HepG2 (cell line): ENCODE measurements at regions not wholly inside any gene's neighbourhood (a gene's known extent, or its start where the extent isn't known, plus 50 kb on each side); places are given as distances from the start of the nearest gene placed in this dataset.

ENCODE experiments used
- ATAC-seq: fragments of 200-7000 bp; cut with Tn5 transposase; 3 replicates; pipeline ENCODE4 v1.9.1; 2020; ENCODE audit warnings: mild to moderate bottlenecking, moderate library complexity
- BruUV-seq: library from RNA; stranded (reverse); fragments of 400-500 nt; replicated peaks from 2 replicates; lab custom pipeline; 2021; lab: Mats Ljungman, UMichigan
- CTCF ChIA-PET: fragments of 300-600 bp; formaldehyde crosslinking; extraction: SDS; loops from one replicate; lab custom pipeline; 2021; ENCODE audit warnings: low total read pairs, inconsistent platforms, low intra/inter-chr PET ratio; lab: Yijun Ruan, JAX
- POLR2A ChIA-PET: fragments of 350-600 bp; sonication (Branson Sonifier 250); formaldehyde crosslinking; loops from one replicate; lab custom pipeline; 2020; ENCODE audit warnings: antibody characterized with exemption, inconsistent platforms; lab: Yijun Ruan, JAX
- DNase-seq: peaks from one replicate; pipeline ENCODE4 v3.0.0-alpha.2; 2015; ENCODE audit warnings: low spot score
- FAIRE-seq: peaks from 3 replicates; lab custom pipeline; 2011; peaks lifted over from hg19 to GRCh38; lab: Jason Lieb, UNC
- H2AFZ ChIP-seq: one replicate; pipeline ENCODE4 v1.6.1; 2011; ENCODE audit warnings: low read length, inconsistent platforms
- H3K27ac ChIP-seq: fragments of 300-600 bp; 3 replicates; pipeline ENCODE4 v1.8.0; 2011; ENCODE audit warnings: mixed run types, mild to moderate bottlenecking, mixed read lengths, low read length, inconsistent platforms; ENCODE audit not compliant: insufficient read depth; ENCODE audit errors: extremely low read length
- H3K27me3 ChIP-seq, 2 experiments: fragments of 200-600 bp in 1 of 2; 2 replicates in 1 of 2; 3 replicates in 1 of 2; pipeline versions ENCODE4 v1.6.0 to v1.8.0; 2011; ENCODE audit warnings: low read length in 2 of 2, mild to moderate bottlenecking in 2 of 2, moderate library complexity in 2 of 2, inconsistent platforms in 1 of 2; ENCODE audit not compliant: insufficient read depth in 2 of 2, control insufficient read depth in 1 of 2
- H3K36me3 ChIP-seq, 2 experiments: fragments of 200-600 bp in 1 of 2; replicated peaks in 1 of 2; 2 replicates in 1 of 2; 3 replicates in 1 of 2; pipeline versions ENCODE4 v1.5.1 to v1.8.0; 2011; ENCODE audit warnings: low read length in 2 of 2, inconsistent platforms in 1 of 2; ENCODE audit not compliant: insufficient read depth in 2 of 2, control insufficient read depth in 1 of 2
- H3K4me1 ChIP-seq: 2 replicates; pipeline ENCODE4 v1.5.1; 2012; ENCODE audit warnings: low read length, inconsistent platforms; ENCODE audit not compliant: insufficient read depth
- H3K4me2 ChIP-seq: 2 replicates; pipeline ENCODE4 v1.6.0; 2011; ENCODE audit warnings: low read depth, low read length, inconsistent platforms
- H3K4me3 ChIP-seq, 3 experiments: fragments of 200-600 bp in 1 of 3; sonication (generic), shearing (Covaris generic) in 1 of 3; replicated peaks in 1 of 3; 2 replicates each; pipeline ENCODE4 v1.5.1; 2011 to 2016; ENCODE audit warnings: low read length in 3 of 3, inconsistent platforms in 2 of 3, low read depth in 2 of 3, mild to moderate bottlenecking in 2 of 3, control low read depth in 1 of 3, mixed read lengths in 1 of 3; ENCODE audit not compliant: insufficient read depth in 1 of 3
- H3K79me2 ChIP-seq: one replicate; pipeline ENCODE4 v1.6.1; 2011; ENCODE audit warnings: low read length, inconsistent platforms; ENCODE audit not compliant: insufficient read depth
- H3K9ac ChIP-seq: 2 replicates; pipeline ENCODE4 v1.6.0; 2011; ENCODE audit warnings: mild to moderate bottlenecking, low read depth, low read length, inconsistent platforms; ENCODE audit not compliant: insufficient read depth
- H3K9me3 ChIP-seq: 2 replicates; pipeline ENCODE4 v1.5.1; 2012; ENCODE audit warnings: mild to moderate bottlenecking, low read length
- H4K20me1 ChIP-seq: 2 replicates; pipeline ENCODE4 v1.6.0; 2011; ENCODE audit warnings: inconsistent platforms, mild to moderate bottlenecking, low read length, moderate library complexity; ENCODE audit not compliant: insufficient read depth
- BRCA1 ChIP-seq: sonication (generic); formaldehyde crosslinking; IDR thresholded peaks from 2 replicates; pipeline ENCODE4 v1.4.0; 2020; ENCODE audit warnings: missing genetic modification reagents
- DMTF1 ChIP-seq: sonication (generic); formaldehyde crosslinking; IDR thresholded peaks from 2 replicates; pipeline ENCODE4 v1.4.0; 2020; ENCODE audit warnings: mild to moderate bottlenecking, missing genetic modification reagents
- DZIP1 ChIP-seq: sonication (generic); formaldehyde crosslinking; IDR thresholded peaks from 2 replicates; pipeline ENCODE4 v1.5.0; 2020; ENCODE audit warnings: mild to moderate bottlenecking, missing genetic modification reagents
- EHMT2 ChIP-seq: fragments of 200-600 bp; sonication (generic); IDR thresholded peaks from 2 replicates; pipeline ENCODE4 v1.7.0; 2017; ENCODE audit warnings: antibody characterized with exemption, low read depth, low read length, borderline replicate concordance
- ELF3 ChIP-seq: IDR thresholded peaks from 2 replicates; pipeline ENCODE4 v1.6.1; 2016; ENCODE audit warnings: missing genetic modification reagents, missing compliant biosample characterization
- GTF3A ChIP-seq: sonication (generic); formaldehyde crosslinking; conservative IDR thresholded peaks from 2 replicates; pipeline ENCODE4 v1.4.0; 2020; ENCODE audit warnings: mild to moderate bottlenecking, missing genetic modification reagents
- GZF1 ChIP-seq: sonication (generic); formaldehyde crosslinking; IDR thresholded peaks from 2 replicates; pipeline ENCODE4 v1.5.1; 2020; ENCODE audit warnings: mild to moderate bottlenecking, missing genetic modification reagents
- POLR2AphosphoS2 ChIP-seq: IDR thresholded peaks from 2 replicates; pipeline ENCODE4 v1.6.1; 2011; ENCODE audit warnings: low read depth, low read length, improper control_type of control experiment
- SIN3A ChIP-seq: IDR thresholded peaks from 2 replicates; pipeline ENCODE4 v1.6.1; 2011; ENCODE audit warnings: low read depth, mild to moderate bottlenecking, control low read depth, low read length, borderline replicate concordance
- ZBTB25 ChIP-seq: IDR thresholded peaks from 2 replicates; pipeline ENCODE4 v1.6.1; 2018; ENCODE audit warnings: missing genetic modification reagents
- ZNF180 ChIP-seq: sonication (generic); formaldehyde crosslinking; IDR thresholded peaks from 2 replicates; pipeline ENCODE4 v1.4.0; 2020; ENCODE audit warnings: low read depth, missing genetic modification reagents, borderline replicate concordance
- WGBS: methylation state at CpG from one replicate; pipeline ENCODE4 v1.1.6; 2017; ENCODE audit warnings: low lambda C conversion rate; 5-methylcytosine and 5-hydroxymethylcytosine counted together
- in situ Hi-C: cut with HindIII; loops from 2 replicates; pipeline ENCODE4 v1.10.0; 2017; ENCODE audit warnings: low pct_unique_long_range_greater_than_20kb; ENCODE audit not compliant: extremely low pct_ligation_motif_present
- intact Hi-C: fragments of 100-400 bp; cut with micrococcal nuclease; formaldehyde crosslinking; loops from one replicate; pipeline ENCODE4 v1.10.0; 2022; ENCODE audit not compliant: unreplicated experiment
- TF ChIP-seq, protein P1 (sequence below): sonication (generic); formaldehyde crosslinking; IDR thresholded peaks from 2 replicates; pipeline ENCODE4 v1.4.0; 2020; ENCODE audit warnings: mild to moderate bottlenecking, missing genetic modification reagents, borderline replicate concordance

- TF ChIP-seq DMTF1 (no peak), GZF1 (CRISPR knock-in tag) (no peak), POLR2AphosphoS2 (no peak), ZBTB25 (no peak), DZIP1 (CRISPR knock-in tag) (no peak)
These were observed 237.4 kb upstream of the PIK3R1 start (continued) for GRCh38 chr5:67978171-67978570.

- H3K27ac ChIP-seq, result no peak overlapping the region
- no peak overlapping the region for H2AFZ ChIP-seq
- in situ Hi-C loops, result no loop called here
- H3K4me3 ChIP-seq, result no peak overlapping the region
- no peaks in the 10 kb centered on the region for H3K27me3 ChIP-seq
- CTCF ChIA-PET, result no interaction called here
- ATAC-seq (no peak), DNase-seq (no peak), FAIRE-seq (no peak)
- H3K4me1 ChIP-seq, result peaks cover 4% of the 10 kb centered on the region
- BruUV-seq, result no TSS peak
- no peaks in the 10 kb centered on the region for H3K36me3 ChIP-seq
- no peaks in the 10 kb centered on the region for H3K79me2 ChIP-seq
- POLR2A ChIA-PET, result no interaction called here
- H3K4me2 ChIP-seq, result no peak overlapping the region
- intact Hi-C loops, result no loop called here
- 67% methylated on average over 5 of the region's 5 CpGs for WGBS
- H4K20me1 ChIP-seq, result no peaks in the 10 kb centered on the region
- no peak overlapping the region for H3K9ac ChIP-seq
- no peaks in the 10 kb centered on the region for H3K9me3 ChIP-seq
- TF ChIP-seq BRCA1 (no peak), GTF3A (CRISPR knock-in tag) (no peak), EHMT2 (no peak), ELF3 (CRISPR knock-in tag) (no peak), ZNF180 (CRISPR knock-in tag) (no peak), SIN3A (no peak)
- TF ChIP-seq, protein P1, sequence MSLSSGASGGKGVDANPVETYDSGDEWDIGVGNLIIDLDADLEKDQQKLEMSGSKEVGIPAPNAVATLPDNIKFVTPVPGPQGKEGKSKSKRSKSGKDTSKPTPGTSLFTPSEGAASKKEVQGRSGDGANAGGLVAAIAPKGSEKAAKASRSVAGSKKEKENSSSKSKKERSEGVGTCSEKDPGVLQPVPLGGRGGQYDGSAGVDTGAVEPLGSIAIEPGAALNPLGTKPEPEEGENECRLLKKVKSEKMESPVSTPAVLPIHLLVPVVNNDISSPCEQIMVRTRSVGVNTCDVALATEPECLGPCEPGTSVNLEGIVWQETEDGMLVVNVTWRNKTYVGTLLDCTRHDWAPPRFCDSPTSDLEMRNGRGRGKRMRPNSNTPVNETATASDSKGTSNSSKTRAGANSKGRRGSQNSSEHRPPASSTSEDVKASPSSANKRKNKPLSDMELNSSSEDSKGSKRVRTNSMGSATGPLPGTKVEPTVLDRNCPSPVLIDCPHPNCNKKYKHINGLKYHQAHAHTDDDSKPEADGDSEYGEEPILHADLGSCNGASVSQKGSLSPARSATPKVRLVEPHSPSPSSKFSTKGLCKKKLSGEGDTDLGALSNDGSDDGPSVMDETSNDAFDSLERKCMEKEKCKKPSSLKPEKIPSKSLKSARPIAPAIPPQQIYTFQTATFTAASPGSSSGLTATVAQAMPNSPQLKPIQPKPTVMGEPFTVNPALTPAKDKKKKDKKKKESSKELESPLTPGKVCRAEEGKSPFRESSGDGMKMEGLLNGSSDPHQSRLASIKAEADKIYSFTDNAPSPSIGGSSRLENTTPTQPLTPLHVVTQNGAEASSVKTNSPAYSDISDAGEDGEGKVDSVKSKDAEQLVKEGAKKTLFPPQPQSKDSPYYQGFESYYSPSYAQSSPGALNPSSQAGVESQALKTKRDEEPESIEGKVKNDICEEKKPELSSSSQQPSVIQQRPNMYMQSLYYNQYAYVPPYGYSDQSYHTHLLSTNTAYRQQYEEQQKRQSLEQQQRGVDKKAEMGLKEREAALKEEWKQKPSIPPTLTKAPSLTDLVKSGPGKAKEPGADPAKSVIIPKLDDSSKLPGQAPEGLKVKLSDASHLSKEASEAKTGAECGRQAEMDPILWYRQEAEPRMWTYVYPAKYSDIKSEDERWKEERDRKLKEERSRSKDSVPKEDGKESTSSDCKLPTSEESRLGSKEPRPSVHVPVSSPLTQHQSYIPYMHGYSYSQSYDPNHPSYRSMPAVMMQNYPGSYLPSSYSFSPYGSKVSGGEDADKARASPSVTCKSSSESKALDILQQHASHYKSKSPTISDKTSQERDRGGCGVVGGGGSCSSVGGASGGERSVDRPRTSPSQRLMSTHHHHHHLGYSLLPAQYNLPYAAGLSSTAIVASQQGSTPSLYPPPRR (CRISPR knock-in tag), result no peak
These were observed 238.5 kb upstream of the PIK3R1 start for GRCh38 chr5:67976891-67977601.
